Neuronal stem cell (in vitro differentiated cells): ENCODE measurements at regions not wholly inside any gene's neighbourhood (a gene's known extent, or its start where the extent isn't known, plus 50 kb on each side); places are given as distances from the start of the nearest gene placed in this dataset.

Experiments
- DNase-seq: peaks from one replicate; pipeline ENCODE4 v3.0.0-alpha.2; 2013; ENCODE audit warnings: low spot score
- H2AFZ ChIP-seq: one replicate; pipeline ENCODE4 v1.6.1; 2013; ENCODE audit warnings: mild to moderate bottlenecking, low read length, inconsistent platforms
- H2AK5ac ChIP-seq: 2 replicates; pipeline ENCODE4 v1.6.1; 2013; ENCODE audit warnings: low read depth, mild to moderate bottlenecking, inconsistent platforms, low read length, moderate library complexity, mixed read lengths
- H2BK120ac ChIP-seq: 2 replicates; pipeline ENCODE4 v1.6.1; 2013; ENCODE audit warnings: low read depth, mild to moderate bottlenecking, inconsistent platforms, low read length, moderate library complexity, mixed read lengths
- H2BK12ac ChIP-seq: one replicate; pipeline ENCODE4 v1.6.1; 2013; ENCODE audit warnings: low read length, inconsistent platforms
- H2BK15ac ChIP-seq: 2 replicates; pipeline ENCODE4 v1.6.1; 2013; ENCODE audit warnings: mild to moderate bottlenecking, low read length, inconsistent platforms, mixed read lengths
- H2BK5ac ChIP-seq: one replicate; pipeline ENCODE4 v1.6.1; 2013; ENCODE audit warnings: inconsistent platforms, mild to moderate bottlenecking, low read length, moderate library complexity
- H3K14ac ChIP-seq: one replicate; pipeline ENCODE4 v1.6.1; 2013; ENCODE audit warnings: low read length, inconsistent platforms
- H3K18ac ChIP-seq: 2 replicates; pipeline ENCODE4 v1.6.1; 2013; ENCODE audit warnings: low read length, inconsistent platforms
- H3K23ac ChIP-seq: 2 replicates; pipeline ENCODE4 v1.6.1; 2013; ENCODE audit warnings: low read depth, mild to moderate bottlenecking, mixed read lengths, low read length, inconsistent platforms; ENCODE audit not compliant: poor library complexity
- H3K27ac ChIP-seq: replicated peaks from 3 replicates; pipeline ENCODE4 v1.5.1; 2013; ENCODE audit warnings: low read length, inconsistent platforms
- H3K27me3 ChIP-seq, 3 experiments: 2 replicates each; pipeline ENCODE4 v1.6.1; 2013; ENCODE audit warnings: low read length in 3 of 3, mild to moderate bottlenecking in 2 of 3, inconsistent platforms in 1 of 3, low read depth in 1 of 3, mixed read lengths in 1 of 3, moderate library complexity in 1 of 3; ENCODE audit not compliant: control insufficient read depth in 3 of 3, insufficient read depth in 3 of 3
- H3K36me3 ChIP-seq, 2 donors: replicated peaks in 1 of 2; 2 replicates each; pipeline ENCODE4 v1.6.1; 2013; ENCODE audit warnings: low read length in 2 of 2; ENCODE audit not compliant: control insufficient read depth in 2 of 2, insufficient read depth in 2 of 2
- H3K4ac ChIP-seq: 2 replicates; pipeline ENCODE4 v1.6.1; 2013; ENCODE audit warnings: inconsistent platforms, mild to moderate bottlenecking, low read length, moderate library complexity
- H3K4me1 ChIP-seq, 2 donors: 1 replicate in 1 of 2; 2 replicates in 1 of 2; pipeline ENCODE4 v1.6.1; 2013; ENCODE audit warnings: low read length in 2 of 2, low read depth in 1 of 2; ENCODE audit not compliant: control insufficient read depth in 2 of 2, insufficient read depth in 1 of 2
- H3K4me2 ChIP-seq: one replicate; pipeline ENCODE4 v1.6.1; 2013; ENCODE audit warnings: mild to moderate bottlenecking, low read length, inconsistent platforms; ENCODE audit not compliant: insufficient read depth, poor library complexity, severe bottlenecking
- H3K4me3 ChIP-seq, 2 donors: 2 replicates each; pipeline ENCODE4 v1.5.1; 2013; ENCODE audit warnings: low read length in 2 of 2, mild to moderate bottlenecking in 2 of 2, inconsistent platforms in 1 of 2, moderate library complexity in 1 of 2
- H3K79me1 ChIP-seq: one replicate; pipeline ENCODE4 v1.6.1; 2013; ENCODE audit warnings: low read depth, mild to moderate bottlenecking, inconsistent platforms, low read length, moderate library complexity
- H3K9ac ChIP-seq: one replicate; pipeline ENCODE4 v1.6.1; 2013; ENCODE audit warnings: mild to moderate bottlenecking, low read depth, low read length, inconsistent platforms; ENCODE audit not compliant: poor library complexity
- H3K9me3 ChIP-seq, 2 donors: replicated peaks in 1 of 2; 2 replicates each; pipeline versions ENCODE3 to v1.6.1; 2013; ENCODE audit warnings: low read length in 2 of 2, mild to moderate bottlenecking in 2 of 2, inconsistent platforms in 1 of 2, low read depth in 1 of 2, mixed read lengths in 1 of 2, moderate library complexity in 1 of 2; ENCODE audit not compliant: control insufficient read depth in 2 of 2, insufficient read depth in 1 of 2
- H4K8ac ChIP-seq: one replicate; pipeline ENCODE4 v1.6.1; 2013; ENCODE audit warnings: low read depth, mild to moderate bottlenecking, inconsistent platforms, low read length, moderate library complexity
- H4K91ac ChIP-seq: one replicate; pipeline ENCODE4 v1.6.1; 2013; ENCODE audit warnings: low read length, low read depth, mild to moderate bottlenecking, inconsistent platforms; ENCODE audit not compliant: poor library complexity
- WGBS, 2 donors: extraction: QIAGEN DNeasy Blood & Tissue Kit; methylation state at CpG; one replicate each; pipeline ENCODE4 v1.1.7; 2013; ENCODE audit warnings: missing lambda C conversion rate in 2 of 2, mixed read lengths in 1 of 2; ENCODE audit not compliant: insufficient read length in 2 of 2, insufficient replicate concordance in 1 of 2; ENCODE audit errors: extremely low coverage in 2 of 2; 5-methylcytosine and 5-hydroxymethylcytosine counted together

GRCh38 chr1:38600286-38600685 lies 259.3 kb downstream of the RRAGC start:
- Histone ChIP-seq H3K4ac (no peak overlapping the region), H3K4me2 (no peak overlapping the region), H2BK5ac (no peak overlapping the region), H3K23ac (no peak overlapping the region), H4K91ac (no peak overlapping the region), H3K9ac (no peak overlapping the region), H3K79me1 (no peaks in the 10 kb centered on the region), H3K18ac (no peak overlapping the region), H2AK5ac (no peak overlapping the region), H3K36me3 (peaks cover 0 to 3% of the 10 kb centered on the region in 2 donors), H3K4me1 (peaks cover 0 to 4% of the 10 kb centered on the region in 2 donors), H2BK15ac (no peak overlapping the region), H2BK12ac (no peak overlapping the region), H3K14ac (no peak overlapping the region), H3K27ac (no peak overlapping the region), H2BK120ac (no peak overlapping the region), H3K9me3 (no peaks in the 10 kb centered on the region), H2AFZ (no peak overlapping the region), H4K8ac (no peak overlapping the region), H3K27me3 (peaks cover 0 to 20% (median 0%) of the 10 kb centered on the region in 3 experiments), H3K4me3 (no peak overlapping the region)
- no CpG with 5 or more reads among the region's 1 CpG for WGBS, 2 donors
- DNase-seq = no peak

- no peak for DNase-seq
- H3K14ac ChIP-seq = no peak overlapping the region
- no peak overlapping the region for H3K27ac ChIP-seq
- no peaks in the 10 kb centered on the region for H3K9me3 ChIP-seq
- no peak overlapping the region for H2BK12ac ChIP-seq
- H2BK5ac ChIP-seq = no peak overlapping the region
- H2AK5ac ChIP-seq = no peak overlapping the region
- H4K91ac ChIP-seq = no peak overlapping the region
- peaks cover 0 to 3% of the 10 kb centered on the region in 2 donors for H3K4me1 ChIP-seq
- H3K4me2 ChIP-seq = no peak overlapping the region
- peaks cover 0 to 9% (median 0%) of the 10 kb centered on the region in 3 experiments for H3K27me3 ChIP-seq
- no peak overlapping the region for H2AFZ ChIP-seq
- no peaks in the 10 kb centered on the region for H3K79me1 ChIP-seq
- WGBS, 2 donors = no CpG with 5 or more reads among the region's 1 CpG
- no peak overlapping the region for H3K23ac ChIP-seq
- H3K36me3 ChIP-seq = peaks cover 0 to 3% of the 10 kb centered on the region in 2 donors
- no peak overlapping the region for H4K8ac ChIP-seq
- no peak overlapping the region for H2BK120ac ChIP-seq
- no peak overlapping the region for H3K4ac ChIP-seq
- H2BK15ac ChIP-seq = no peak overlapping the region
- no peak overlapping the region for H3K18ac ChIP-seq
- H3K4me3 ChIP-seq = no peak overlapping the region
- H3K9ac ChIP-seq = no peak overlapping the region
These were observed 261.5 kb downstream of the RRAGC start for GRCh38 chr1:38598118-38598517.

GRCh38 chr1:38589036-38589435 lies 270.5 kb downstream of the RRAGC start:
- H2BK15ac ChIP-seq = no peak overlapping the region
- no peak overlapping the region for H2BK120ac ChIP-seq
- no peak overlapping the region for H3K23ac ChIP-seq
- no peaks in the 10 kb centered on the region for H3K27me3 ChIP-seq
- DNase-seq = no peak
- no peak overlapping the region for H2AFZ ChIP-seq
- H3K4me3 ChIP-seq = no peak overlapping the region
- H3K4ac ChIP-seq = no peak overlapping the region
- H2BK12ac ChIP-seq = no peak overlapping the region
- peaks cover 0 to 3% of the 10 kb centered on the region in 2 donors for H3K9me3 ChIP-seq
- no peak overlapping the region for H3K9ac ChIP-seq
- no peak overlapping the region for H3K18ac ChIP-seq
- no peaks in the 10 kb centered on the region for H3K79me1 ChIP-seq
- no peak overlapping the region for H3K27ac ChIP-seq
- H2AK5ac ChIP-seq = no peak overlapping the region
- H4K8ac ChIP-seq = no peak overlapping the region
- no peak overlapping the region for H2BK5ac ChIP-seq
- H3K14ac ChIP-seq = no peak overlapping the region
- H3K36me3 ChIP-seq = peaks cover 0 to 1% of the 10 kb centered on the region in 2 donors
- WGBS, 2 donors = no CpG with 5 or more reads among the region's 1 CpG
- no peak overlapping the region for H3K4me2 ChIP-seq
- no peak overlapping the region for H4K91ac ChIP-seq
- H3K4me1 ChIP-seq = peaks cover 0 to 3% of the 10 kb centered on the region in 2 donors

- H2BK12ac ChIP-seq = no peak overlapping the region
- H3K36me3 ChIP-seq = no peaks in the 10 kb centered on the region
- no peak overlapping the region for H3K9ac ChIP-seq
- no peak overlapping the region for H3K27ac ChIP-seq
- H2AK5ac ChIP-seq = no peak overlapping the region
- H3K4me2 ChIP-seq = no peak overlapping the region
- no peak overlapping the region for H3K4ac ChIP-seq
- no peak for DNase-seq
- no peak overlapping the region for H4K8ac ChIP-seq
- no peak overlapping the region for H3K4me3 ChIP-seq
- peaks cover 0 to 3% of the 10 kb centered on the region in 2 donors for H3K9me3 ChIP-seq
- no peak overlapping the region for H2BK120ac ChIP-seq
- peaks cover 0 to 3% of the 10 kb centered on the region in 2 donors for H3K4me1 ChIP-seq
- no peak overlapping the region for H2BK5ac ChIP-seq
- H4K91ac ChIP-seq = no peak overlapping the region
- no peaks in the 10 kb centered on the region for H3K79me1 ChIP-seq
- no peak overlapping the region for H2BK15ac ChIP-seq
- WGBS, 2 donors = no CpG with 5 or more reads among the region's 2 CpGs
- H2AFZ ChIP-seq = no peak overlapping the region
- no peak overlapping the region for H3K14ac ChIP-seq
- no peak overlapping the region for H3K18ac ChIP-seq
- no peak overlapping the region for H3K23ac ChIP-seq
- H3K27me3 ChIP-seq = no peaks in the 10 kb centered on the region
These were observed 271.8 kb downstream of the RRAGC start for GRCh38 chr1:38587766-38588165.
